OCI-LY3 (cell line): ENCODE measurements at regions not wholly inside any gene's neighbourhood (a gene's known extent, or its start where the extent isn't known, plus 50 kb on each side); places are given as distances from the start of the nearest gene placed in this dataset.

Experiments
- H2AFZ ChIP-seq: fragments of 200-600, 300-600 bp; shearing (Covaris generic); 2 replicates; pipeline ENCODE4 v1.6.0; 2014; ENCODE audit warnings: antibody characterized with exemption, low read depth, low read length
- H3K27ac ChIP-seq: fragments of 200-600, 300-600 bp; sonication (generic); 2 replicates; pipeline ENCODE4 v1.5.1; 2014; ENCODE audit warnings: mild to moderate bottlenecking, low read length, moderate library complexity, mixed read lengths
- H3K27me3 ChIP-seq: fragments of 200-600, 300-600 bp; sonication (generic); 2 replicates; pipeline ENCODE4 v1.6.1; 2014; ENCODE audit warnings: low read depth, low read length, mixed read lengths
- H3K36me3 ChIP-seq: fragments of 200-600, 300-600 bp; sonication (generic); replicated peaks from 2 replicates; pipeline ENCODE3; 2014; ENCODE audit warnings: low read depth, low read length, mixed read lengths
- H3K4me1 ChIP-seq: fragments of 300-600, 200-600 bp; sonication (generic); 2 replicates; pipeline ENCODE4 v1.6.1; 2014; ENCODE audit warnings: low read length, mixed read lengths
- H3K4me2 ChIP-seq: fragments of 200-600, 300-600 bp; sonication (generic); 2 replicates; pipeline ENCODE4 v1.6.1; 2014; ENCODE audit warnings: low read length, mixed read lengths
- H3K4me3 ChIP-seq: fragments of 300-600, 200-600 bp; sonication (generic); 2 replicates; pipeline ENCODE4 v1.5.1; 2014; ENCODE audit warnings: antibody characterized with exemption, mild to moderate bottlenecking, low read length, moderate library complexity
- H3K79me2 ChIP-seq: fragments of 300-600, 200-600 bp; shearing (Covaris generic); 2 replicates; pipeline ENCODE4 v1.6.1; 2014; ENCODE audit warnings: mild to moderate bottlenecking, low read length, mixed read lengths
- H3K9ac ChIP-seq: fragments of 300-600, 200-600 bp; shearing (Covaris generic); 2 replicates; pipeline ENCODE4 v1.6.0; 2014; ENCODE audit warnings: mild to moderate bottlenecking, low read length, moderate library complexity
- H3K9me3 ChIP-seq: fragments of 200-600, 300-600 bp; shearing (Covaris generic); 2 replicates; pipeline ENCODE4 v1.6.1; 2014; ENCODE audit warnings: low read length, mixed read lengths; ENCODE audit not compliant: insufficient read depth
- H4K20me1 ChIP-seq: fragments of 200-600, 300-600 bp; sonication (generic); 2 replicates; pipeline ENCODE4 v1.6.1; 2016; ENCODE audit warnings: low read length, mixed read lengths; ENCODE audit not compliant: insufficient read depth
- EZH2phosphoT487 ChIP-seq: fragments of 200-600 bp; shearing (Covaris generic); IDR thresholded peaks from 2 replicates; pipeline ENCODE4 v1.6.1; 2018; ENCODE audit warnings: antibody characterized with exemption, mixed run types, low read depth
- TF ChIP-seq, protein P1 (sequence below): fragments of 200-600, 300-600 bp; sonication (generic); IDR thresholded peaks from 2 replicates; pipeline ENCODE4 v1.5.1; 2014; ENCODE audit warnings: antibody characterized with exemption, low read length, low read depth

DNA sequence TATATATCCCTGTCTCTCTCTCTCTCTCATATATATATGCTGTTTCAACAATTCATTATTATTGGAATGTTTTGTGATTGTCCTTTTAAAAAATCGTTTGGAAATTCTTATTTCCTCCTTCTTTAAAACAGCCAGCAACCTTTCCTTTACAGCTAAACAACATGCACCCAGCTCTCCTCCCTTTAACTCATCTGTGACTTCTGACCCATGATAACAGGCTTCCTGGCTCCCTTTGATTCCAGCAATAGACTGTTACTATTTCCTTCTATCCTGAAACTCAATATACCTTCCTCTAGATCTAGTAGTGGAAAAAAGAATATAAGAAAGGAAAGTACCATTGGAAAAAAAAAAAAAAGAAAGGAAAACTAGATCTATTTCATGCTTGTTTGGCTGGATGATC, 254.7 kb upstream of the RGMB start:
- H3K9ac ChIP-seq: no peak overlapping the region
- no peaks in the 10 kb centered on the region for H3K4me1 ChIP-seq
- H4K20me1 ChIP-seq: no peaks in the 10 kb centered on the region
- no peak overlapping the region for H3K27ac ChIP-seq
- H3K79me2 ChIP-seq: no peaks in the 10 kb centered on the region
- H3K4me3 ChIP-seq: no peak overlapping the region
- no peaks in the 10 kb centered on the region for H3K9me3 ChIP-seq
- no peak overlapping the region for H3K4me2 ChIP-seq
- H3K36me3 ChIP-seq: no peaks in the 10 kb centered on the region
- TF ChIP-seq, protein P1, sequence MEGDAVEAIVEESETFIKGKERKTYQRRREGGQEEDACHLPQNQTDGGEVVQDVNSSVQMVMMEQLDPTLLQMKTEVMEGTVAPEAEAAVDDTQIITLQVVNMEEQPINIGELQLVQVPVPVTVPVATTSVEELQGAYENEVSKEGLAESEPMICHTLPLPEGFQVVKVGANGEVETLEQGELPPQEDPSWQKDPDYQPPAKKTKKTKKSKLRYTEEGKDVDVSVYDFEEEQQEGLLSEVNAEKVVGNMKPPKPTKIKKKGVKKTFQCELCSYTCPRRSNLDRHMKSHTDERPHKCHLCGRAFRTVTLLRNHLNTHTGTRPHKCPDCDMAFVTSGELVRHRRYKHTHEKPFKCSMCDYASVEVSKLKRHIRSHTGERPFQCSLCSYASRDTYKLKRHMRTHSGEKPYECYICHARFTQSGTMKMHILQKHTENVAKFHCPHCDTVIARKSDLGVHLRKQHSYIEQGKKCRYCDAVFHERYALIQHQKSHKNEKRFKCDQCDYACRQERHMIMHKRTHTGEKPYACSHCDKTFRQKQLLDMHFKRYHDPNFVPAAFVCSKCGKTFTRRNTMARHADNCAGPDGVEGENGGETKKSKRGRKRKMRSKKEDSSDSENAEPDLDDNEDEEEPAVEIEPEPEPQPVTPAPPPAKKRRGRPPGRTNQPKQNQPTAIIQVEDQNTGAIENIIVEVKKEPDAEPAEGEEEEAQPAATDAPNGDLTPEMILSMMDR: no peak
- TF ChIP-seq EZH2phosphoT487: no peak
- no peak overlapping the region for H2AFZ ChIP-seq
- H3K27me3 ChIP-seq: no peaks in the 10 kb centered on the region

DNA sequence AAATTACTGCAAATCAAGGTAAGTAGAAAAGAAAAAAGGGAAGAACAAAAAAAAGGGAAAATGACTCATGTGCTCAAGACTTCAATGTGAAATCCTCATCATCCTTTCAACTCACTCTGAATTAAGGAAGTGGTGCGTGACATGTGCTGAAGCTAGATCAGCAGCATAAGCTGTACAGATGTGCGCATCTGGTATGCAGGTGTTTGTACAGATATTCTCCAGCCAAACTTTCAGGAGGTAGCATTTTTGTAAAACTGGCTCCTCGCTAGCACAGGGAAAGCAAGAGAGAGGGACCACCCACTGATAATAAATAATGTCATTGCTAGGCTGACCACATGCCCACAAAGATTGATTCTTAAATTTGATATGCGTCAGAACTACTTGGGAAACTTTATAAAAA, 253.9 kb upstream of the RGMB start:
- Histone ChIP-seq H3K4me3 (no peak overlapping the region), H4K20me1 (no peaks in the 10 kb centered on the region), H3K79me2 (no peaks in the 10 kb centered on the region), H3K36me3 (no peaks in the 10 kb centered on the region), H3K4me2 (no peak overlapping the region), H3K9ac (no peak overlapping the region), H3K27me3 (no peaks in the 10 kb centered on the region), H3K27ac (no peak overlapping the region), H2AFZ (no peak overlapping the region), H3K4me1 (no peaks in the 10 kb centered on the region), H3K9me3 (no peaks in the 10 kb centered on the region)
- TF ChIP-seq, protein P1: no peak
- TF ChIP-seq EZH2phosphoT487: no peak

DNA sequence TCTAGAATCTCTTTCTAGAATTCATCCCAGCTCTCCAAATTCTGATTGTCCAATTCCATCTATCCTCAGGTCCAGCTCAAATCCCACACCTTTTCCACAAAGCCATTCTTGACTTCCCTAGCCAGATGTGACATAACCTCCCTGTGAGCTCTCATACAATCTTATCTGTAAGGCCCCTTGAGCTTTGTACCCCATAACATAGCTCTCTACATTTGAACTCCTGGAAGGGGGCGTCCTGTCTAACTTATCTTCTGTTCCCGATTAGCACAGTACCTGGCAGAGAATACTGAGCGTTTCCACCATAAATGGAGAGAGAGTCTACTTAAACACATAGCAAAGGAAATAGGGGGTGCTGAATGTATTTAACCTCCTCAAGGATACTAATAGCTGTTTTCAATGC, 251.6 kb upstream of the RGMB start:
- Histone ChIP-seq H3K4me1 (no peaks in the 10 kb centered on the region), H4K20me1 (no peaks in the 10 kb centered on the region), H3K9ac (no peak overlapping the region), H3K9me3 (no peaks in the 10 kb centered on the region), H3K79me2 (no peaks in the 10 kb centered on the region), H3K36me3 (no peaks in the 10 kb centered on the region), H2AFZ (no peak overlapping the region), H3K27me3 (no peaks in the 10 kb centered on the region), H3K4me3 (no peak overlapping the region), H3K27ac (no peak overlapping the region), H3K4me2 (no peak overlapping the region)
- no peak for TF ChIP-seq EZH2phosphoT487
- TF ChIP-seq, protein P1: no peak

DNA sequence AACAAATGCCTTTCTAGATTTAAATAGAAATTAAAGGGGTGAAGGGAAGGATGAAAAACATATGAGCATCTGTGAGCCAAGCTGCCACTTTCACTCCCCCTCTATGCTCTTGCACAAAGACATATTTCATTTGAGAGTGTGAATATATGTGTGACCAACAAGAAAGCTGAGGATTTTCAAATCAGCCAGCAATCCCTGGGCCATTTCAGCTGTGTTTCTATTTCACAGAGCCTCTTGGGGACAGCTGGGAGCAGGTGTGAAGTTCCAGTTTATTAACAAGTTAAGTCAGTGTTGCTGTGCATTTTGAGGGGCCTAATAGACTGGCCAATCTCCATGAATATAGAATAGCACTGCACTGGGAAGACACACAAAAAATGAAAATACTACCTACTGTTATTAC, 248.7 kb upstream of the RGMB start:
- no peaks in the 10 kb centered on the region for H3K36me3 ChIP-seq
- H4K20me1 ChIP-seq: no peaks in the 10 kb centered on the region
- H3K9ac ChIP-seq: no peak overlapping the region
- TF ChIP-seq EZH2phosphoT487: no peak
- TF ChIP-seq, protein P1: no peak
- H3K4me2 ChIP-seq: no peak overlapping the region
- no peak overlapping the region for H2AFZ ChIP-seq
- no peaks in the 10 kb centered on the region for H3K79me2 ChIP-seq
- no peaks in the 10 kb centered on the region for H3K4me1 ChIP-seq
- H3K27me3 ChIP-seq: no peaks in the 10 kb centered on the region
- no peak overlapping the region for H3K4me3 ChIP-seq
- no peak overlapping the region for H3K27ac ChIP-seq
- no peaks in the 10 kb centered on the region for H3K9me3 ChIP-seq
